ENCODE measurements at regions not wholly inside any gene's neighbourhood (a gene's known extent, or its start where the extent isn't known, plus 50 kb on each side); places are given as distances from the start of the nearest gene placed in this dataset.

DNA sequence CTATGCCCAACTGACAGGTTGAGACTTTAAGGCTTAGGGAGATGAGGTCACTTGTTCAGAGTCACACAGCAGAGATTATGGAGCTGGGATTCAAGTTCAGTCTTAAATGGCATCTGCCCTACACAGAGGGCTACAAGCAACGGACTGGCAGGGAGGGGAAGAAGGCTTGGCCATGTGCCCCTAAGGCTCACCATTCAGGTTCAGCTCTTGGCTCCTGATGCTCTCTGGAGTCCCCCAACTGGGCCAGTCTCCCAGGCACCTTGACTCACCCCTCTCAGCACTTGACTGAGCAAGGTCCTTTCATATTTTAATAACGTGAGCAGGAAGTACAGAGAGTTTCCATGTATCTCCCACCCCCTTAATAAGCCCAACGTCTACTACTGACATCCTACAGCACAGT is 71.4 kb upstream of the MAFB start:
- H3K27ac ChIP-seq: no peak overlapping the region
- TF ChIP-seq CTCF (conservative IDR thresholded peaks at IDR 0.05): no peak

DNA sequence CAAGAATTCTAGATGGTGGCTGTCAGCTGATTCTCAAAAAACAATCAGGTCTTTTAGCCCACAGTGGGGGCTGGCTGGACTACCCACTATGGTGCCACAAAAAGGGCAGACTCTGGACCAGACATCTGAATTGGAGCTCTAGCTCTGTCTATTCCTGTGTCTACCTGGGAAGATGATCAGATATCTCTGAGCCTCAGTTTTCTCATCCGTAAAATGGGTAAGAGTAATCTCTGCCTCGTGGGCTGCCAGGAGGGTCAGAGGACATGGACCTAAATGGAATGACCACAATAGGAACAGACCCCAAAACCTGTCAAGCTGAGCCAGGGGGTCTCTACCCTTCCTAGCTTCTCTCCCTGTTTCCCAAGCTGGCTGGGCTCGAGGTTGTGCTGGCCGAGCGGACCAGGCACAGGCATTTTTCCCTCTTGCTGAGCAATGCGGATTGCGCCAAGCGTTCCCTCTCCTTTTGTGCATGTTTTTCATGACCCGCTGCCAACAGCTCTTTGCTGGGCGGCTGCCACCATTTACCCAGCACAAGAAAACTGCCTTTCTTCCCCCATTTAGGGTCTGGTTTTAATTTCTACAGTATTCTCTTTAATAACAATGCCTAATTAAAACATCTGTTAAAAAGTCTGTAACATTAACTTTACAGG is 74.7 kb upstream of the MAFB start:
- H3K27ac ChIP-seq: no peak overlapping the region
- no peak for TF ChIP-seq CTCF (conservative IDR thresholded peaks at IDR 0.05)

GRCh38 chr20:40765814-40766480 is 76.9 kb upstream of the MAFB start:
- no peak overlapping the region for H3K27ac ChIP-seq

GRCh38 chr20:40766790-40767614 is 78.0 kb upstream of the MAFB start:
- H3K27ac ChIP-seq: no peak overlapping the region
- no peak for TF ChIP-seq CTCF (conservative IDR thresholded peaks at IDR 0.05)

More at GRCh38 chr20:40765814-40766480, 76.9 kb upstream of the MAFB start:
- no peak for TF ChIP-seq CTCF (conservative IDR thresholded peaks at IDR 0.05)

- H3K27ac ChIP-seq: no peak overlapping the region
- TF ChIP-seq CTCF (conservative IDR thresholded peaks at IDR 0.05): no peak
These were observed 78.5 kb upstream of the MAFB start for GRCh38 chr20:40767615-40767924.

GRCh38 chr20:40768105-40768504 is 79.1 kb upstream of the MAFB start:
- no peak for TF ChIP-seq CTCF (conservative IDR thresholded peaks at IDR 0.05)
- H3K27ac ChIP-seq: no peak overlapping the region

GRCh38 chr20:40769677-40770285 is 80.7 kb upstream of the MAFB start:
- no peak for TF ChIP-seq CTCF (conservative IDR thresholded peaks at IDR 0.05)
- H3K27ac ChIP-seq: no peak overlapping the region

All from VCaP (cell line).